Lung (tissue), 11 donors: ENCODE measurements at regions not wholly inside any gene's neighbourhood (a gene's known extent, or its start where the extent isn't known, plus 50 kb on each side); places are given as distances from the start of the nearest gene placed in this dataset.

Experiments
- ATAC-seq: fragments of 200-7000 bp; cut with Tn5 transposase; one replicate; pipeline ENCODE4 v1.9.1; 2020; ENCODE audit warnings: moderate number of reproducible peaks; ENCODE audit not compliant: insufficient read depth, low FRiP score
- DNase-seq, 3 donors: peaks; one replicate each; pipeline ENCODE4 v3.0.0-alpha.2; 2013 to 2017
- H3K27ac ChIP-seq, 2 donors: one replicate each; pipeline ENCODE4 v1.5.1; 2013; ENCODE audit warnings: mild to moderate bottlenecking in 2 of 2, moderate library complexity in 2 of 2, control low read depth in 1 of 2, inconsistent platforms in 1 of 2, low read depth in 1 of 2, low read length in 1 of 2
- H3K27me3 ChIP-seq, 3 donors: one replicate each; pipeline ENCODE4 v1.5.1; 2013; ENCODE audit warnings: low read length in 2 of 3; ENCODE audit not compliant: control insufficient read depth in 3 of 3, insufficient read depth in 3 of 3
- H3K36me3 ChIP-seq, 4 donors: one replicate each; pipeline ENCODE4 v1.5.1; 2013; ENCODE audit warnings: low read length in 4 of 4, mild to moderate bottlenecking in 1 of 4, moderate library complexity in 1 of 4; ENCODE audit not compliant: control insufficient read depth in 4 of 4, insufficient read depth in 4 of 4
- H3K4me1 ChIP-seq, 5 donors: one replicate each; pipeline ENCODE4 v1.5.1; 2013; ENCODE audit warnings: low read length in 5 of 5, mild to moderate bottlenecking in 2 of 5, moderate library complexity in 1 of 5; ENCODE audit not compliant: control insufficient read depth in 5 of 5, insufficient read depth in 5 of 5
- H3K4me3 ChIP-seq: one replicate; pipeline ENCODE4 v1.5.1; 2013; ENCODE audit warnings: mild to moderate bottlenecking, control low read depth, moderate library complexity
- H3K9ac ChIP-seq, 2 donors: one replicate each; pipeline ENCODE4 v1.5.1; 2013; ENCODE audit warnings: low read length in 2 of 2, control low read depth in 1 of 2; ENCODE audit not compliant: insufficient read depth in 1 of 2
- H3K9me3 ChIP-seq, 4 donors: one replicate each; pipeline ENCODE4 v1.5.1; 2013; ENCODE audit warnings: low read length in 3 of 4, mild to moderate bottlenecking in 1 of 4, moderate library complexity in 1 of 4; ENCODE audit not compliant: control insufficient read depth in 4 of 4, insufficient read depth in 3 of 4
- CTCF ChIP-seq: IDR thresholded peaks from 2 replicates; pipeline ENCODE4 v1.5.1; 2012; ENCODE audit warnings: mild to moderate bottlenecking; ENCODE audit errors: control extremely low read depth, extremely low read depth
- WGBS, 2 donors: extraction: QIAGEN DNeasy Blood & Tissue Kit; methylation state at CpG; one replicate each; pipeline ENCODE4 v1.1.7; 2013; 5-methylcytosine and 5-hydroxymethylcytosine counted together
- donor health status: control.
- donor health status: control.
- donor health status: Bipolar disorder and iron deficiency.
- donor health status: healthy.
- donor health status: DM: yes; HTN: yes; CAD: no.

GRCh38 chr7:111639934-111640333 is 77.6 kb upstream of the IMMP2L start:
- H3K27ac ChIP-seq: no peak overlapping the region
- no peaks in the 10 kb centered on the region for H3K9me3 ChIP-seq
- DNase-seq (peak in 2 of 3 donors; percentile 71 to 84), ATAC-seq (no peak)
- whole genome bisulfite sequencing, 2 donors: 67 to 72% methylated on average over 2 of the region's 2 CpGs
- no peaks in the 10 kb centered on the region for H3K27me3 ChIP-seq
- H3K4me3 ChIP-seq: no peak overlapping the region
- no peaks in the 10 kb centered on the region for H3K36me3 ChIP-seq
- H3K4me1 ChIP-seq: peaks cover 0 to 10% (median 4%) of the 10 kb centered on the region in 5 donors
- H3K9ac ChIP-seq: no peak overlapping the region
- no peak for TF ChIP-seq CTCF

- peak; percentile 26 to 86 (median 82) for DNase-seq
- ATAC-seq: no peak
- Histone ChIP-seq H3K27me3 (no peaks in the 10 kb centered on the region), H3K36me3 (no peaks in the 10 kb centered on the region), H3K9me3 (peaks cover 0 to 2% (median 0%) of the 10 kb centered on the region in 4 donors), H3K9ac (no peak overlapping the region), H3K4me3 (no peak overlapping the region), H3K27ac (no peak overlapping the region), H3K4me1 (peaks cover 0 to 10% (median 4%) of the 10 kb centered on the region in 5 donors)
- 50 to 72% methylated on average over 2 of the region's 2 CpGs for WGBS, 2 donors
- no peak for TF ChIP-seq CTCF
Measured at GRCh38 chr7:111638078-111638477, 75.8 kb upstream of the IMMP2L start.

- ATAC-seq (no peak), DNase-seq (no peak)
- Histone ChIP-seq H3K36me3 (no peaks in the 10 kb centered on the region), H3K27ac (no peak overlapping the region), H3K9me3 (peaks cover 0 to 10% (median 7%) of the 10 kb centered on the region in 4 donors), H3K9ac (no peak overlapping the region), H3K4me1 (peaks cover 0 to 10% (median 4%) of the 10 kb centered on the region in 5 donors), H3K4me3 (no peak overlapping the region), H3K27me3 (no peaks in the 10 kb centered on the region)
- 68% methylated on average over 2 of the region's 2 CpGs for WGBS, 2 donors
- TF ChIP-seq CTCF: no peak
Measured at GRCh38 chr7:111633878-111634277, 71.6 kb upstream of the IMMP2L start.

GRCh38 chr7:111630862-111631261 is 68.6 kb upstream of the IMMP2L start:
- Histone ChIP-seq H3K27me3 (no peaks in the 10 kb centered on the region), H3K4me1 (no peaks in the 10 kb centered on the region), H3K4me3 (no peak overlapping the region), H3K9ac (no peak overlapping the region), H3K36me3 (no peaks in the 10 kb centered on the region), H3K9me3 (peaks cover 0 to 10% (median 7%) of the 10 kb centered on the region in 4 donors), H3K27ac (no peak overlapping the region)
- no peak for TF ChIP-seq CTCF
- WGBS, 2 donors: 91 to 98% methylated on average over 1 of the region's 1 CpG
- ATAC-seq (no peak), DNase-seq (no peak)
